HL-60 (cell line): ENCODE measurements at regions not wholly inside any gene's neighbourhood (a gene's known extent, or its start where the extent isn't known, plus 50 kb on each side); places are given as distances from the start of the nearest gene placed in this dataset.

ENCODE experiments used
- DNase-seq, 2 experiments: peaks; one replicate each; pipeline ENCODE4 v3.0.0-alpha.2; 2010 to 2020; ENCODE audit warnings: low read depth in 1 of 2, low spot score in 1 of 2
- H3K27ac ChIP-seq: fragments of 250-450 bp; sonication (Bioruptor Pico); replicated peaks from 2 replicates; pipeline ENCODE4 v1.5.1; 2020; ENCODE audit warnings: mild to moderate bottlenecking, moderate library complexity
- H3K27me3 ChIP-seq: fragments of 250-450 bp; sonication (Bioruptor Pico); 2 replicates; pipeline ENCODE4 v1.5.1; 2021; ENCODE audit warnings: mild to moderate bottlenecking, moderate library complexity; ENCODE audit not compliant: insufficient read depth, poor library complexity, severe bottlenecking
- H3K4me3 ChIP-seq: replicated peaks from 2 replicates; pipeline ENCODE4 v1.5.1; 2011; ENCODE audit warnings: mild to moderate bottlenecking, control low read depth, low read length; ENCODE audit not compliant: insufficient read depth
- CTCF ChIP-seq: IDR thresholded peaks from one replicate; pipeline ENCODE4 v1.5.1; 2011; ENCODE audit warnings: low read length, control low read depth, inconsistent platforms; ENCODE audit not compliant: insufficient read depth
- GABPA ChIP-seq: IDR thresholded peaks from 2 replicates; pipeline ENCODE4 v1.6.1; 2012; ENCODE audit warnings: low read depth
- POLR2AphosphoS5 ChIP-seq: IDR thresholded peaks from 2 replicates; pipeline ENCODE4 v1.6.1; 2012; ENCODE audit warnings: low read depth
- REST ChIP-seq: IDR thresholded peaks from 2 replicates; pipeline ENCODE4 v1.6.1; 2012; ENCODE audit warnings: low read depth; ENCODE audit not compliant: insufficient replicate concordance
- SPI1 ChIP-seq: IDR thresholded peaks from 2 replicates; pipeline ENCODE4 v1.6.1; 2012; ENCODE audit warnings: low read depth, mild to moderate bottlenecking, borderline replicate concordance

GRCh38 chr12:116456330-116457082 lies 102.7 kb upstream of the MAP1LC3B2 start:
- no peak overlapping the region for H3K27ac ChIP-seq
- no peak for TF ChIP-seq CTCF
- no peak for TF ChIP-seq SPI1
- TF ChIP-seq REST = no peak
- TF ChIP-seq POLR2AphosphoS5 = no peak
- no peak for TF ChIP-seq GABPA
- DNase-seq = no peak
- H3K27me3 ChIP-seq = no peaks in the 10 kb centered on the region
- no peak overlapping the region for H3K4me3 ChIP-seq

GRCh38 chr12:116458492-116458891 lies 100.7 kb upstream of the MAP1LC3B2 start:
- H3K27ac ChIP-seq = no peak overlapping the region

More at GRCh38 chr12:116458492-116458891, 100.7 kb upstream of the MAP1LC3B2 start:
- H3K27me3 ChIP-seq = no peaks in the 10 kb centered on the region
- DNase-seq = no peak
- no peak overlapping the region for H3K4me3 ChIP-seq
- no peak for TF ChIP-seq SPI1
- no peak for TF ChIP-seq REST
- TF ChIP-seq POLR2AphosphoS5 = no peak
- TF ChIP-seq CTCF = no peak
- TF ChIP-seq GABPA = no peak
